Keratinocyte (primary cell): ENCODE measurements at regions not wholly inside any gene's neighbourhood (a gene's known extent, or its start where the extent isn't known, plus 50 kb on each side); places are given as distances from the start of the nearest gene placed in this dataset.

Experiments used
- CTCF ChIP-seq, 3 experiments: IDR thresholded peaks in 1 of 3; conservative IDR thresholded peaks in 1 of 3; optimal IDR thresholded peaks in 1 of 3; 2 replicates in 2 of 3; 3 replicates in 1 of 3; pipeline versions ENCODE3 to v1.5.1; 2011; ENCODE audit warnings: low read length in 3 of 3, mild to moderate bottlenecking in 3 of 3, moderate library complexity in 2 of 3, control low read depth in 1 of 3, inconsistent platforms in 1 of 3; ENCODE audit not compliant: insufficient read depth in 2 of 3; ENCODE audit errors: extremely low read depth in 1 of 3
- EZH2 ChIP-seq: IDR thresholded peaks from one replicate; pipeline ENCODE4 v1.6.1; 2012; ENCODE audit warnings: inconsistent platforms, mild to moderate bottlenecking, low read length, moderate library complexity

GRCh38 chr13:104105418-104106355, 1039.5 kb upstream of the SLC10A2 start:
- TF ChIP-seq CTCF (optimal IDR thresholded peaks at IDR 0.05 in 1 of 3, IDR thresholded peaks at IDR 0.05 in 1 of 3, conservative IDR thresholded peaks at IDR 0.05 in 1 of 3; ENCODE audit: extremely low read depth in 1 of 3, insufficient read depth in 2 of 3, low read length in 3 of 3) (no peak), EZH2 (no peak)
